ELR (cell line): ENCODE measurements at regions not wholly inside any gene's neighbourhood (a gene's known extent, or its start where the extent isn't known, plus 50 kb on each side); places are given as distances from the start of the nearest gene placed in this dataset.
"Not testable (repeated sequence)": the region's sequence is repeated elsewhere in the genome, so short reads cannot be mapped to it uniquely, and the experiment has no call there.

ENCODE experiments used
- DNase-seq: peaks from one replicate; pipeline ENCODE4 v3.0.0-alpha.2; 2015; ENCODE audit warnings: low read depth

GRCh38 chr6:17012421-17013225 is 89.2 kb upstream of the STMND1 start:
- peak; percentile 90 for DNase-seq

DNA sequence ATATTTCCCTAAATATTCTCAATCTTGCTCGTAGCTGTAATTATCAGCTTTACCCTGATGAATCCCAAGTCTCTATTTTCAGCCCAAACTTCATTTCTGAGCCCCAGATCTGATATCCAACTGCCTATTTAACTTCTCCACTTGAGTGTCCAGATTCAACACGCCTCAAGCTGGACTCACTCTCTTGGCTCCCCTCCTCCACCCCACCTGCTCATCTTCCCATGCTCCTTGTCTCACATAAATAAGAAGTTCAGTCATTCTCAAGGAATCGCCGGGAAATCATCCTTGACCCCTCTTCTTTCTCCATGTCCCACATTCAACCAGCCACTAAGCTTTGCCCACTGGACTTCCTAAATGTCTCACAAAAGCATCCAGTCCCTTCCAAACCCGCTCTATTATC is 89.9 kb upstream of the STMND1 start:
- DNase-seq, result no peak

DNA sequence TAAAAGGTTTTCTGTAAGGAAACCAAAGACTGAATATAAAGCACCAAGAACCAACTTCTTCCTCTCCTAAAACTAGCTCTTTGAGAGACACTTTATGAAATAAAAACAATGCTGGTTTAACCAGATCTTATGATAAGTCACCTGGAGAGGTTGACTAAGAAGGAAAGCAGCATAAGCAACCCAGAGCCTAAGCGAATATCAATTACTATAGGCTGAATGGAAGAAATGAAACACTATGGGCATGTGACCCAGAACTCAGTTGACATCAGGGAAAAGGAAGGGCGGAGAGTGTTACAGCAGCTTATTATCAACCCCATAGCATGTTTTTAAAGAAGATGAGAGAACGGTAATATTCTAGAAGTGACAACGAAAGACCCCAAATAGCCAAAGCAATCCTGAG is 94.1 kb upstream of the STMND1 start:
- DNase-seq, result no peak

- DNase-seq, result no peak
These were observed 95.3 kb upstream of the STMND1 start for GRCh38 chr6:17006543-17006942.

- no peak for DNase-seq
These were observed 97.6 kb upstream of the STMND1 start for GRCh38 chr6:17004269-17004668.

DNA sequence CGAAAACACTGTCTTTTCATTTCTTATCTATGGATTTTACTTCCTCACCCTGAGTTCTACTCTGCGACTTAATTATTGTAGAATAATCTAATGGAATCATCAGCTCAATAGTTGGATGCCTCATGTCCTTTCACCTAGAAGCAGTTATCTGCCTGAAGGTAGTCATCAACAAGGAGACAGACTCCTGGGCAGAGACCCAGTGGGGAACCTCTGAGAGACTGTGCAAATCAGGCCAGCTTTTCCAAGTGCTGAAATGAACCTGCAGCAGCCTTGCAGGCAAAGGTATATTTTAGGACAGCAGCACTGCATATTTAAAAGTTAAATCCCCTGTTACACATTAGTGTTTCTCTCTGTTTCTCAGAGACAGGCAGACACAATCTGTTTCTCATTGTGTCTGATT is 99.7 kb upstream of the STMND1 start:
- DNase-seq, result no peak

DNA sequence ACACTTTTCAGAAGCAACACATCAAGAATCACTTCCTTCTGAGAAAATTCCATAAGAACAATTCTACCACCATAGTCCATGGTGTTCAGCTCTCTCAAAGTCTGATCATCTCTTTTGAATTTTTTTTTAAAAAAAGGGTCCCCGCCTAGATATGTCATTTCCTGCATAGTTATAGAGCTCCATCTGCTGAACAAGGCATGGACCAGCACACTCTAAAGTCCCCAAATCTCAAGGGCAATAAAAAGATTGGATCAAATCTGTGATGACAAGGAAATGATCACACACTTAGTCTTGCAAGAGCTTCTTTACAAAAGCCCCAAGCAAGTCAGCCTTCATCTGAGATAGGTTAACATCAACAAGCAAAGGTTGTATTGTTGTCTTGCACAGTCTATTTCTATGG is 100.7 kb upstream of the STMND1 start:
- DNase-seq, result peak; percentile 44

DNA sequence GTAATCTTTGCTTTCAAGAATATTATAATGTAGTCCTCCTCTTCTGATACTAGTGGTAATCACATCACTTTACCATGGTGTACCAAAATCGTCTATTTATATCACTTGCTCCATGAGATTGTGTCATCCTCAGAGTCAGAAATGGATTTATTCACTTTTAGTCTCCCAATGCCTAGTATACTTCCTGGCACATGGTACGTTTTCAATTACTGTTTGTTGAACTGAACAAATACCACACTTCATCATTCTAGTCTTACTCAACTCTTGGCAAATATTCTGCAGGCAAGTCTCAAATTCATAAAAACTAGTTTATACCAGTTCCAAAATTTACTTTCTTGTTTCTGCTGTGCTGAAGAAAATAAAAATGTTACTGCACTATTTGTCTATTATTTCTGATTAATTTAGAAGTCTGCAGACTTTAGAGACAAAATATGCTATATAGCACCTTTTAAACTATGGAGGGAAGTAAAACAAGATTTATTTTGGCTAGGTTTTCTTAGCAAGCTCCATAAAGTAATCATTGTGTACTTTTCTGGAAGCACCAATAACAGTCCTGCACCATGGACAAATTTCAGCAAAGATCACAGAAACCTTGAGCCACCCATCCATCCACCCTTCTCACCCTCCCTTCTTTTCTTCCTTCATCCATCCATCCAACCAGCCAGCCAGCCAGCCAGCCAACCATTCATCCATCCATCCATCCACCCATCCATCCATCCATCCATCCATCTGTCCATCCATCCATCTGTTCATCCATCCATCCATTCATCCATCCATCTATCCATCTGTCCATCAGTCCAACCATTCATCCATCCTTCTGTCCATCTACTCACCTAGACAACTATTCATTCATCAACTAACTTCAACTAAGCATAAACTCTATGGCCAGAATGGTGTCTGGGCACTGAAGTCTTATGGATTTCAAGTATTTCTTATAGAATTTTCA is 102.1 kb upstream of the STMND1 start:
- DNase-seq, result peak; percentile 10

- no peak for DNase-seq
These were observed 103.4 kb upstream of the STMND1 start for GRCh38 chr6:16998461-16998860.

DNA sequence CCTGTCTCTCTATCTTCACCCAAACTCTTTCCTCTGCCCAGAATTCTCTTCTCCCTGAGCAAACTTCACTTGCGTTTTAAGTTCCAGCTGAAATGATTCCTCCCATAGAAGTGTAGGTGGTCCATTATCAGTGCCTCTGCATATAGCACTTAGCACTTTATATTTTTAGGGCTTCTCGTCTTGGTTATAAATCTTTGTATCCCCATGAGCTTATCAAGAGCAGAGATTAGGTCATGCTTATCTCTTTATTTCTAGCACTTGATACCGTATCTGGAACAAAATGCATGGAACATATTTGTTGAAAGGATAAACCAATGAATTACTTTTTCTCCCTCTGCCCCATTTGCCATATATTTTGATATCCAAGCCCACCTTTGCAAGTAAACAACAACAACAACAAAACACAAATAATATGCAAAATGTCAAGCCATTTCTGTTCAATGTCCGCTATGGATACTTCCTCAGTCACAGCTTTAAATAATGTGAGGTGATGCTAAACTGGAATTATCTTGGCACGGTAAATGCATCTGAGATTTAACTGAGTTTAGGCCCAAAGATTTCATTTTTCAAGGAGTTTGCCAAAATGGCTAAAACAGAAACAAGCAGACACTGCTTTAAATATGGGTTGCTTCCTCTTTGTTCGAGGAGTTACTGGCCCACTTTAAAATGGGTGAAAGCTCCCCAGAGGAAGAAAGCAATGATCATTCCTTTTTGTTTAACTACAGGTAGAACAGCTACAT is 106.2 kb upstream of the STMND1 start:
- no peak for DNase-seq

DNA sequence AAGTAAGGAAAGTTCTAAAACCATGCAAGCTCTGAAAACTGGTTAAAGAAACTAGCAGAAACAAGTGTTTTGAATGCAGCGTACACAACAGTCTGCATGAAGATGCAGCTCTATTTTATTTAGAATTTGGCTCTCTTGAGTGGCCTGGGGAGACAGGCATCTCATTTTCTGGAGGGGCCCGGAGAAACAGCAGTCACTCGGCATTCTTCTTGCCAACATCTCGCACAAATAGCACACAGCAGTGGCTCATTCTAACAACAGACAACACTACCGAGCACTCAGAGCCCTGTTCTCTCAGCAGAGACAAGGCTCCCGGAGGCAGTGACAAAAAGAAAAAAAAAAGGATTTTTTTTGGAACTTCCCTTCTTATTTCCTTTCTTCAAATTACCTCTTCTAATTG is 108.5 kb upstream of the STMND1 start:
- DNase-seq, result no peak

GRCh38 chr6:16991981-16992629 is 109.7 kb upstream of the STMND1 start:
- DNase-seq, result no peak

DNA sequence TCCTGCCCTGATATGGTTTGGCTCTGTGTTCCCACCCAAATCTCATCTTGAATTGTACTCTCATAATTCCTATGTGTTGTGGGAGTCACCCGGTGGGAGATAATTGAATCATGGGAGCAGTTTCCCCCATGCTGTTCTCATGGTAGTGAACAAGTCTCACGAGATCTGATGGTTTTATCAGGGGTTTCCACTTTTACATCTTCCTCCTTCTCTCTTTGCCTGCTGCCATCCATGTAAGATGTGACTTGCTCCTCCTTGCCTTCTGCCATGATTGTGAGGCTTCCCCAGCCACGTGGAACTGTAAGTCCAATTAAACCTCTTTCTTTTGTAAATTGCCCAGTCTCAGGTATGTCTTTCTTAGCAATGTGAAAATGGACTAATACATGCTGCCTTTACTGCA is 111.9 kb upstream of the STMND1 start:
- DNase-seq, result not testable (repeated sequence)

GRCh38 chr6:16989382-16989781 is 112.5 kb upstream of the STMND1 start:
- DNase-seq, result no peak

DNA sequence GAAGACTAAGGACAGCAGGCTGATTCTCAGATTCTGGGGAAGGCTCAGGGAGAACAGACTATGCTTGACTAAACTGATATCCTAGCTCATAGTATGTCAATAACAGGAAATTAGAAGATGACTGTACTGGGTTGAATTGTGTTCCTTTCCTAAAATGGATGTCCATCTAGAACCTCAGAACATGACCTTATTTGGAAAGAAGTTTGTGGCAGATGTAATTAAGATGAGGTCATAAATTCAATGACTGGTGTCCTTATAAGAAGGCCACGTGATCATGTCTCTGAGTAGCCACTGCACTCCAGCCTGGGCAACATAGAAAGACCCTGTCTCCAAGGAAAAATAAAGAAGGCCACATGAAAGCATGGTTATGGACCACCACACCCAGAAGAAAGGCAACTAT is 113.9 kb upstream of the STMND1 start:
- DNase-seq, result no peak

DNA sequence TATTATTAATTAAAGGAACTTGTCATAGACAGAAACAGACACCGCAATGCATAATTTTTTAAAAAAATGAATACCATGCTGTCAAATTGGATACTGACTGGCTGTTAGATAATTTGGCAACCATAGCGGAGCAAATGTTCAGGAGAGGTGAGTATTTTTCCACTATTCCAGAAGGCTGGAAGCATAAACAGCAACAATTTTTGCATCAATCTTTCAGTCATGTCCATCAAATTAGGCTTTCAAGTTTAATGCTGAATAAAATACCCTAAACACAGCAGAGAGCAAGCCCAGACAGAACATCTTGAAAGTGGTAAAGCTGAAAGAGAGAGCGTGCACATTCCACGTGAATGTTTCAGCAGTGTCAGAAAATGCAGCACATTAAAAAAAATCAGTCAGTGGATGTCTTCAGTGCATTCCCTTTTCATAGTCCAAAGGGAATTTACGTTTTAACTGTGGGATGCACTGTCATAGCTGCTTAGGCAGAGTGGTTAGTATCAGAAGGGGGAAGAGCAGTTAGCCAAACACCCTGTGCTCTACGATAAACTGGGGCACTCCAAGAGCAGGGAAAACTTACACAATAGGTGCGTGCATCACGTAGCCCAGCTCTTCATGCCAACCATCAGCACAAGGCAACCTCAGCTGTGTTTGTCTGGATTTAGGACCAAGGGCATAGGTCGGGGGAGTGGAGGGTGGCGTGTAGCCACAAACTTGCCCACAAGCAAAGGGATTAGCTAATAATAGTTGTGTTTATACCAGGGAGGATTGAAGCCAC is 116.2 kb upstream of the STMND1 start:
- peak; percentile 37 for DNase-seq

DNA sequence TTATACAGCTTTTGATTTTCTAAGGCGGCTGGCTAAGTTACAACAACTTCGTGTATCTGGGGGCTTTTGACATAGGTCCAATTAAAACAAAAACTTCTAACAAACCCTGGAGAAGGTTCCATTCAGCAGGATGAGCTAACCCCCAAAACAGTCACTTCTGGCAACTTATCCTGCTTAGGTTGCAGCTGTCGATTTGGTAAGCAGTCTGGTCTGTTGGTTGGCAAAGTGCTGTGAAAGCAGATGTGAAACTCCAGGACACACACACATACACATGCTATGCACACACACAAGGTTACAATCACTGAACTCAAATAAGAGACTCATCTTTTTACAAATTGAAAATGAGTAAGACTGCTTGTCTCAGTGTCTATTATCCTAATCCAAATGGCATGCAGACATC is 119.0 kb upstream of the STMND1 start:
- DNase-seq, result no peak

- DNase-seq, result no peak
These were observed 122.0 kb upstream of the STMND1 start for GRCh38 chr6:16979677-16980370.

GRCh38 chr6:16978686-16979085 is 123.2 kb upstream of the STMND1 start:
- no peak for DNase-seq

DNA sequence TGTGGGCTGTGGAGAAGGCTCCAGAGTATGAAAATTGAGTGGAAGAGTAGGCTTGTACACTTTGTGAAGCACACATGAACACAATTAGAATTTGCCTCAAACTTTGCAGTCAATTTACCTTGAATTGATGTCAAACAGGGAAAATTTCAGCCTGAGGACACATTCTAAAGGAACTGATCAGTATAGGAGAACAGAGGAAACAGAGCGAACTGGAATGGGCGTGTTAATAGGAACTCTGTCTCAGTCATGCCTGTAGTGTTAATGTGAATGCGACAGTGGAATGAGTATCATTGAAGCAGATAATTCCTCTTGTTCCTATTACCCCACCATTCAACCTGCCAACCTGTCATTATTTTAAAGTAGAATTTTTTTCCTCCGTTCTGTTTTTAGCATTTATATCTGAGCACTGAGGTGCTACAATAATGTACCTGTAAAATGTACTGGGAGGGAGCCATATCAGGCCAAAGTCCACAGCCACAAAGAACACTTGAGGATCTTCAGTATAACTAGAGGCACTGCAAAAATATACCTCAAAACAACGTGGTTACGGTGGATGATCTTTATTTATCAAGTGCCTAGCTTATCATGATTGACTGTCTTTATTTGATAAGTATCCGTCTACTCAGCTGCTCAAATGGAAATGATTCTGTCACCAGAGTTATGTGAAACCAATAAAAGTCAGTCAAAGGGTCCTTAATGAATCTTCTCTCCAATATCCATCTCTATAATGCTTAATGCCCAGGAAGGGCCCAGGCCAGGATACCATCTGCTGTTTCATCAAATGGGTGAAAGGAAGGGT is 125.3 kb upstream of the STMND1 start:
- no peak for DNase-seq
